Right lobe of liver (tissue), 4 donors: ENCODE measurements at regions not wholly inside any gene's neighbourhood (a gene's known extent, or its start where the extent isn't known, plus 50 kb on each side); places are given as distances from the start of the nearest gene placed in this dataset.

Experiments used
- CTCF ChIP-seq, 4 donors: fragments of 200-600 bp in 3 of 4; fragments of 450-650 bp in 1 of 4; IDR thresholded peaks; one replicate each; pipeline versions ENCODE4 v1.5.1 to v1.8.0; 2016 to 2022; ENCODE audit warnings: antibody characterized with exemption in 4 of 4, mild to moderate bottlenecking in 2 of 4
- POLR2A ChIP-seq: fragments of 450-650 bp; IDR thresholded peaks from one replicate; pipeline ENCODE4 v1.6.1; 2017; ENCODE audit warnings: antibody characterized with exemption, mild to moderate bottlenecking
- donor health status: DM: no; HTN: no; CAD: no.
- donor health status: DM: no; HTN: no; CAD: no.
- donor health status: DM: no; HTN: yes; CAD: no.

- TF ChIP-seq CTCF (IDR thresholded peaks at IDR 0.05) = no peak
- no peak for TF ChIP-seq POLR2A
These were observed 152.2 kb upstream of the KCNG1 start for GRCh38 chr20:51175156-51175555.
